NOMO-1 treated with DMSO at 0.1 percent for 48 hours (cell line): ENCODE measurements at regions not wholly inside any gene's neighbourhood (a gene's known extent, or its start where the extent isn't known, plus 50 kb on each side); places are given as distances from the start of the nearest gene placed in this dataset.

Source experiments
- DNase-seq: peaks from one replicate; lab custom pipeline; 2025; ENCODE audit not compliant: unreplicated experiment; lab: John Stamatoyannopoulos, UW

DNA sequence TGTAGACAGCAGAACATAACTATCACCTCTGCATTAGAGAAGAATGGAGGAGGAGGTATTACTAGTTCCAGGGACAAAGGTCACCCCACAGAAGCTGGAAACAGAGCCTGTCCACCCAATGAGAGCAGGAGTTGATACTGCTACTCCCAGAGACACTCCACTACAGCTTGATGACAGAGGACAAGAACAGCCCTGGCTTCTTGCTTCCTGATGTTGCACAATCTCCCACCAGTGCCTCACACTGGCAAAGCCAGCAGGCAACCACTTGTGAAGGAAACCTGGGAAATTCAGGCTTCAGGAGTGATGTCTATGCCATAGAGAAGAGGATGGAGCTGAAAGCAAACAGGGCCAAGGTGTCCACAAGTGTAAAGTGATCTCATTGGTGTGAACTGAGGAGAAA, 78.0 kb upstream of the POU1F1 start:
- DNase-seq: no peak

DNA sequence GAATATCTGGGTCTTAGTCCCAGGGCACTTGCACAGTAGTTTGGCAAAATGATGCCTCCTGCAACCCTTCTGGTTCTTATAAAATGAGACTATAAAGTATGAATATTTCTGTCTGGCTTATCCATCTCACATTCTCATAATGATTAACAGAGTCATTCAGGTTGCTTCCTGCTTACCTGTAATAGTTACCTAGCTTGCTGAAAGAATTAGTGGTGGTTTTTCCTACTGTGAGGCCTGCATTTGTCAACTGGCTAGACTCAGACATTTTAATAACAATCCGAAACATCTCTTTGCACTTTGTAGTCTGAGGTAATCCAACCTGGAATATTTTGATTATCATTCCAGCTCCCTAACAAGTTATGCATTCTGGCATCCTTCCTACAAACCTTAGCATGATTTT, 75.6 kb upstream of the POU1F1 start:
- DNase-seq: no peak

DNA sequence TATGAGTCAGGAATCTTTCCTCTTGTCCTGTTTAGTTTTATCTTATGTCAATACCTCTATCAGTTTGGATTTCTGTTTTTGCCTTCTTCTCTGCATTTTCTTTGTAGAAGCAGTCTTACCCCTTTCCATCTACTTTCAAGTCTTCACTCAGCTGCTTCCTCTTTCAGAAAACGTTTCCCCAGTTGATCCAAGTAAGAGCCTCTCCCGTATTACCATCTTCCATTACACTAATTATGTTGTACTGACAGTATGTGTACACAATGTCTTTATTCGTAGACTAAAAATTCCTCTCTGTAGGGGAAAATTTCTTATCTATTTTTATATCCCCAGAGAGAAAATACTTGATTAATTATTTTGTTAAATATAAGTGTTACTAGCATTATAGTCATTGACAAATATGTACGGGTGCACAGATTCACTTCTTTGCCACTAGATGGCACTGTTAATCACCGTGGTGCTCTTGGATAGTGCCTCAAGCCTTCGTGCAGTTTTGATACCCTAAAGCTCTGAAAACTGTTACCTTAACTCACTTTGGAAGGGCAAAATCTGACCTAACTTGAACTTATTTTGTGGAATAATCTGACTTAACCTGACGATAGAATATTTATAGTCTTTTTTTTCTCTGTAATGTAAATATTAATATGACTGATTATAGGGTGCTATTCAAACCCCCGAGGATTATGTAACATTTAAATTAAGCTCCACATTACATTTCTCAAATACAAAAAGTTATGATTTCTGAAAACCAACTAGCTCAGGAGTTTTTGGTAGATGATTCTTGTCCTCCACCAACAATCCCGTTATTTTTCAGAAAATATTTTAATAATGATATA, 74.2 kb upstream of the POU1F1 start:
- peak; percentile 61 for DNase-seq

DNA sequence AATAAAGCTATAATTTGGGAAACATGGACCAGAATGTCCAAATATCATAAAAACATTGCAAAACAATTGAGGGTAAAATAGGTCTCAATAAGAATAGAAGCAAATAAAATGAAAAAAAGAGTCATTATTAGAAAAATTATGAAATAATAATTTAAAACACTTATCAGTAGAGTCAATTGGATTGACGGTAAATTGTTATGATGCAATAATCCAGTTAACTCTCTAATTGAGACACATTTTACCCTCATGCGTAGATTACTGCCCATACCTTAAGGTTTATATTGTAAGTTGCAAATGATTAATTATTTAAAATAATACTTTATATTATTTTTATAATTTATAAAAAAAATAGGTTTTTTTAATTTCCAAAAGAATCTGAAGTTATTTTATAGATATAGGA, 73.4 kb upstream of the POU1F1 start:
- DNase-seq: no peak

DNA sequence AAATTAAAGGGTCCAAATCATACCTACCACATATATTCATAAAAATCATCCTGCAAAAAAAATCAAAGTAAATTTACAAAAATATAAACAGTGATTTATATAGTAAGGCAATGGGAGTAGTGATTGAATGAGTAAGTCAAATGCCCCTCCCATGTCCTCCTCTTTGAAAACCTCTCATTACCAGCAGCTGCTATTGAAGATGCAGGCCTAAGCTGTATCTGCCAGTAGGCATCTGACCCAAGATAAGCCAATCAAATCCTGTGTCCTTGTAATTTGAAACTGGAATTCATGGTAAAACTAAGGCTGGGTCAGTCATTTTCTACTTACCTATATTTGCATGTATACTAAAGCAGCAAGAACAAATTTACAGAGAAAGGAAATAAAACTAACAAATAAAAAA, 60.4 kb upstream of the POU1F1 start:
- DNase-seq: no peak

DNA sequence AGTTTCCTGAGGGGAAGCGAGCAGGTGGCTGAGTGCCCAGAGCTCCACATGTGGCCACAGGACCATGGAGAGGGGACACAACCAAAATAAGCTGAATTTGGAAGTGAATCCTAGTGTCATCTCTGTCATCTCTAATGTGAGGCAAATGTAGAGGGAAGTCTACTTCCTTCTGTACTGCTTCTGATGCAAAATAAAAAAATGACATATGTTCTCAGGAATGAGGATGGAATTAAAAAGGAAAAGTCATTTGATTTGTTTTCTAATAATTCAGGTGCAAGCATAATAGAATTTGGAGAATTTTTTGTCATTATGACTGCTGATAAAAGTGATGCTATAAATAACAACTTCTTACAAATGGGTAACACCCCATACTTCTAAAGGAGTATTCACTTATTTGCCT, 59.5 kb upstream of the POU1F1 start:
- no peak for DNase-seq

DNA sequence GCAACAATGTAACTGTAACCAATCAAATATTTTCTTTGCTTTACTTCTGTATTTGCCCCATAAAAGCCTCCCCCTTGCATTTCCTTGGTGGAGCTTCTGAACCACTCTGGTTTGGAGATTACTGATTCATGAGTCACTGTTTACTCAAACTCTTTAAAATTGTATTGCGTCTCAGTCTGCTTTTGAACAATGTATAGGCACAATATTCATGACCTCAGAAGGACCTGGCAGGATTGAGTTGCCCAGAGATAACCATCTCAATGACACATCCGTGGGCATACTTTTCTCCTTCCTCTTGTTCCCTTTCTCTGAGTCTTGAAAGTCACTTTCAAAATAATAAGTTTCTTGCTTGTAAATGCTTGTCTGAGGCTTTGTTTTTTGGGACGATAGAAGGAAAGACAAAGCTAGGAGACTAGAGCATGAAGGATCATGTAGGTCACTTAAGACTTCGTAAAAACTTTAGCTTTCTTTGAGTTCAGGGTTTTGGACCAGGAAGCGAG, 57.1 kb upstream of the POU1F1 start:
- DNase-seq: no peak

DNA sequence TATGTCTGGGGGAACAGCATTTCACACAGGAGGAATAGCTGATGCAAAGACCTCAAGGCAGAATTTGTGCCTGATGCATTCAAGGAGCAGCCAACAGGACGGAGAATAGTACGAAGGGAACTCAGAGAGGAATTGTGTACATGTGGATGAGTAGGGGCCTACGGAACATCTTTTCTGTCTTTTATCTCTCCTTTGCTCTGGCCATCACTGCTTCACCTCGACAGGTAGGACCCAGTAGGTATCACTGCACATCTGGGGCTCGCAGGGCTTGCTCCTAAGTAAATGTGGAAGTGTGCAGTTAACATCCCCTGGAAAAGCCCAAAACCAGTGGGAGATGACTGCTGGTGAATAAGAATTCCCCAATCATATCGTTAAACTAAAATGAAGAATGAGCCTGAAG, 56.4 kb upstream of the POU1F1 start:
- no peak for DNase-seq

DNA sequence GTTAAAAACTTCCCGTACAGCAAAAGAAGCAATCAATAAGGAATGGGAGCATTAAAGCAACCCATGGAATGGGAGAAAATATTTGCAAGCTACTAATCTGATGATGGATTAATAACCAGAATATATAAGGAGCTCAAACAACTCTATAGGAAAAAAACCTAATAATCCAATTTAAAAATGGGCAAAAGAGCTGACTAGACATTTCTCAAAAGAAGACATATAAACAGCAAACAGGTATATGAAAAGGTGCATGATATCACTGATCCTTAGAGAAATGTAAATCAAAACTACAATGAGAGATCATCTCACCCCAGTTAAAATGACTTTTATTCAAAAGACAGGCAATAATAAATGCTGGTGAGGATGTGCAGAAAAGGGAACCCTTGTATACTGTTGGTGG, 52.7 kb upstream of the POU1F1 start:
- no peak for DNase-seq
